HK-2 (cell line): ENCODE measurements at regions not wholly inside any gene's neighbourhood (a gene's known extent, or its start where the extent isn't known, plus 50 kb on each side); places are given as distances from the start of the nearest gene placed in this dataset.

Experiments
- DNase-seq: peaks from one replicate; pipeline ENCODE4 v3.0.0-alpha.2; 2018; ENCODE audit not compliant: unreplicated experiment

GRCh38 chr18:55166260-55166598 is 207.0 kb upstream of the CCDC68 start:
- no peak for DNase-seq

- no peak for DNase-seq
Measured at GRCh38 chr18:55163550-55163949, 204.3 kb upstream of the CCDC68 start.

GRCh38 chr18:55161916-55162315 is 202.7 kb upstream of the CCDC68 start:
- no peak for DNase-seq

- DNase-seq, result no peak
Measured at GRCh38 chr18:55159027-55159426, 199.8 kb upstream of the CCDC68 start.

- DNase-seq, result no peak
Measured at GRCh38 chr18:55158570-55158969, 199.3 kb upstream of the CCDC68 start.

GRCh38 chr18:55153346-55153745 is 194.1 kb upstream of the CCDC68 start:
- DNase-seq, result no peak

- no peak for DNase-seq
Measured at GRCh38 chr18:55152801-55153200, 193.5 kb upstream of the CCDC68 start.

GRCh38 chr18:55149994-55150393 is 190.7 kb upstream of the CCDC68 start:
- DNase-seq, result no peak

- DNase-seq, result no peak
Measured at GRCh38 chr18:55147791-55148190, 188.5 kb upstream of the CCDC68 start.

- no peak for DNase-seq
Measured at GRCh38 chr18:55144193-55144930, 185.1 kb upstream of the CCDC68 start.

- no peak for DNase-seq
Measured at GRCh38 chr18:55142410-55142809, 183.1 kb upstream of the CCDC68 start.

- no peak for DNase-seq
Measured at GRCh38 chr18:55141318-55141717, 182.1 kb upstream of the CCDC68 start.

- DNase-seq, result no peak
Measured at GRCh38 chr18:55139836-55140235, 180.6 kb upstream of the CCDC68 start.

- DNase-seq, result no peak
Measured at GRCh38 chr18:55139307-55139706, 180.0 kb upstream of the CCDC68 start.

GRCh38 chr18:55138401-55138800 is 179.1 kb upstream of the CCDC68 start:
- DNase-seq, result no peak

- no peak for DNase-seq
Measured at GRCh38 chr18:55137602-55138001, 178.3 kb upstream of the CCDC68 start.

GRCh38 chr18:55136864-55137263 is 177.6 kb upstream of the CCDC68 start:
- no peak for DNase-seq

GRCh38 chr18:55136258-55136657 is 177.0 kb upstream of the CCDC68 start:
- no peak for DNase-seq

- no peak for DNase-seq
Measured at GRCh38 chr18:55133378-55133777, 174.1 kb upstream of the CCDC68 start.

GRCh38 chr18:55128437-55128836 is 169.2 kb upstream of the CCDC68 start:
- no peak for DNase-seq

- DNase-seq, result no peak
Measured at GRCh38 chr18:55124078-55124763, 165.0 kb upstream of the CCDC68 start.

GRCh38 chr18:55123361-55123760 is 164.1 kb upstream of the CCDC68 start:
- no peak for DNase-seq

GRCh38 chr18:55121397-55122170 is 162.3 kb upstream of the CCDC68 start:
- DNase-seq, result no peak
